GM23338 (cell line): ENCODE measurements at regions not wholly inside any gene's neighbourhood (a gene's known extent, or its start where the extent isn't known, plus 50 kb on each side); places are given as distances from the start of the nearest gene placed in this dataset.

Source experiments
- CTCF ChIP-seq, 2 experiments: fragments of 200-600 bp in 1 of 2; sonication (generic) in 1 of 2; conservative IDR thresholded peaks; 2 replicates each; pipeline versions ENCODE4 v1.5.1 to v1.6.1; 2016 to 2017; ENCODE audit warnings: antibody characterized with exemption in 2 of 2, low read depth in 2 of 2, mild to moderate bottlenecking in 2 of 2, moderate library complexity in 1 of 2
- EZH2 ChIP-seq: fragments of 200-600 bp; sonication (generic); IDR thresholded peaks from one replicate; pipeline ENCODE4 v1.8.0; 2017; ENCODE audit warnings: antibody characterized with exemption, mild to moderate bottlenecking, low read depth; ENCODE audit not compliant: unreplicated experiment
- EZH2phosphoT487 ChIP-seq: fragments of 200-600 bp; sonication (generic); IDR thresholded peaks from one replicate; pipeline ENCODE4 v1.8.1; 2018; ENCODE audit warnings: antibody characterized with exemption; ENCODE audit not compliant: unreplicated experiment
- JUNB ChIP-seq: IDR thresholded peaks from one replicate; pipeline ENCODE4 v1.6.1; 2016; ENCODE audit warnings: antibody characterized with exemption; ENCODE audit not compliant: unreplicated experiment
- POLR2AphosphoS5 ChIP-seq: IDR thresholded peaks from 2 replicates; pipeline ENCODE4 v1.6.1; 2016; ENCODE audit warnings: antibody characterized with exemption, low read depth
- REST ChIP-seq: IDR thresholded peaks from one replicate; pipeline ENCODE4 v1.6.1; 2018; ENCODE audit warnings: antibody characterized with exemption; ENCODE audit not compliant: unreplicated experiment

- TF ChIP-seq CTCF (conservative IDR thresholded peaks at IDR 0.05; ENCODE audit: low read depth in 2 of 2) (no peak), POLR2AphosphoS5 (no peak), REST (no peak), JUNB (no peak), EZH2 (no peak), EZH2phosphoT487 (no peak)
Observed at GRCh38 chr6:71406865-71407860, 118.6 kb downstream of the OGFRL1 start.
